Superior temporal gyrus (tissue), 1 donor: ENCODE measurements at regions not wholly inside any gene's neighbourhood (a gene's known extent, or its start where the extent isn't known, plus 50 kb on each side); places are given as distances from the start of the nearest gene placed in this dataset.
"Not testable (repeated sequence)": the region's sequence is repeated elsewhere in the genome, so short reads cannot be mapped to it uniquely, and the experiment has no call there.

Experiments used
- DNase-seq: peaks from one replicate; pipeline ENCODE4 v3.0.0-alpha.2; 2016; ENCODE audit errors: extremely low spot score

DNA sequence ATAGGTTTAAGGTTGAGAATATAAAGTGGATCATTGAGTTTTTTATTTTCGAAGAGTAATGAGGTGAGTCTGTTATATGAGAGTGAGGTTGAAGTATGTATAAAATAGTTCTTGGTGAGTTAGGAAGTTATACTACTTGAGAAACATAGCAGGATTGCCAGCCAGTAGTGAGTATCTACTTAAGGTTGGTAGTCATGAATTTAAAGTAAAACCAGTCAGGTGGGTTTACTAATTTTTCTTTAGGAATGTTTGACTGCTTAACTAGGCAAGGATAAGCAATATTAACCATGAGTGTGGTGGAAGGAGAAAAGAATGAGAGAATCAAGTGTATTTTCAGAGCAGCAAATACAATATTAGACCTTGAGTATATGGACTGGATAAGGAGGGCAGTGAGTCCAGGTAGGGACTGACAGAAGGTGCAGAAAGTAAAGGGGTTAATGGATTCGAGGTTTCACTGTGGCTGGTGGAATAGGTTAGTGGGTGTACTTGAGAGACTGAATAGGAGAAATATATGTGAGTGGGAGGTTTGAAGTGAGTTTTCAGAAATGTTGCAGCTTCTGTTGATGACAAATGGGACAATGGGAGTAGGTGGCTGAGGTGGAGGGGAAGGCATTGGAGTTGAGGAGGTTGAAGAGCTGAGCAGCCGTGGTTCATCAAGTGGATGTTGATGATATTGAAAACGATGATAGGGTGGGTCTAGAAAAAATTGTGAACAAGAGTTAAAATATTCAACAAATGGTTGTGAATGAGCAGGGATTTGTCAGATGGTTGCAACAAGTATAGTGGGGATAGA is 232.5 kb upstream of the ASCC3 start:
- DNase-seq = no peak

GRCh38 chr6:101114703-101115102 is 233.6 kb upstream of the ASCC3 start:
- peak; percentile 85 for DNase-seq

- DNase-seq = no peak
Measured at GRCh38 chr6:101116337-101116736, 235.2 kb upstream of the ASCC3 start.

GRCh38 chr6:101117393-101118135 is 236.4 kb upstream of the ASCC3 start:
- DNase-seq = no peak

- DNase-seq = no peak
Measured at GRCh38 chr6:101118136-101118396, 236.9 kb upstream of the ASCC3 start.

DNA sequence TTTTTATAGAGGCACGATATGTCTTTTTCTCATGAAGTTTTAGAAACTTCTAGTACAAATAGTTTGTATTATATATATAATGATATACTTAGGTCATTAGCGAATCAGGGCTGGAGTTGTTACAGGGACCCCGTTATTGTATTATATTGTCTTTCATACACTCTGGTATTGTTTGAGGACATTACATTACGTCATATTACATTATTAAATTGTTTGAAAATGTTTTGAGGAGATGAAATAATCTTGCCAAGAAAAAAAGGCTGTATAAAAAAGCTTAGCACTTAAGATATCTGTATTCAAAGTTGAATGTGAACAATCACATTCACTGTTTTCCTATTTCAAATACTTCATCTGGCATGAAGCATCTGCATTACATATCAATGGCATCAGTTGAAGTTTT is 239.6 kb upstream of the ASCC3 start:
- DNase-seq = no peak

DNA sequence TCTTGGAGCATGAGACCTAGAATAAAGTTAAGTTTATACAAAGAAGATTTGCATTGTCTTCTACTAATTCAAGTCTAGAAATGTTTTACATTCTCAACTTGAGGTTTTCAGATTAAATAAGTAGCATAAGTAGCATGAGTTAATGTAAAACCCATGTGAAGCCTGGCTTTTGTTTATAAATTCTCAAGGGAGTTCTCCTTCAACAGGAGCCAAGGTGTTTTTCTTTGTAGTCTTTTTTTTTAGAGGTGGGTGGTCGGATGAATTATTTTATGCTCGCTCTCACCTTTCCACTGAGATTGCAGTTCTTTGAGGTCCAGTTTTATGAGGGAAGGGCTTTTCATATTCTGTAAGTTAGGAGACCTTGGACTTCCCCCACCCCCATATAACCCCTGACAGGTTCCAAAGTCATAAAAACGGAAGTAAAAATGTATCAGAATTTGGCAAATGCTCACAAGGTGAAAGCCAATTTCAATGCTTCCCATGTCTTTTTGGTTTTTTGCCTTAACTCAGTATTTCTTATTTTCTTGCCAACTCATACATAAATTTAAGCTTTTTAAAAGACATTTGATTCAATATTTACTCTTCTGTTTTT is 244.3 kb upstream of the ASCC3 start:
- DNase-seq = no peak

DNA sequence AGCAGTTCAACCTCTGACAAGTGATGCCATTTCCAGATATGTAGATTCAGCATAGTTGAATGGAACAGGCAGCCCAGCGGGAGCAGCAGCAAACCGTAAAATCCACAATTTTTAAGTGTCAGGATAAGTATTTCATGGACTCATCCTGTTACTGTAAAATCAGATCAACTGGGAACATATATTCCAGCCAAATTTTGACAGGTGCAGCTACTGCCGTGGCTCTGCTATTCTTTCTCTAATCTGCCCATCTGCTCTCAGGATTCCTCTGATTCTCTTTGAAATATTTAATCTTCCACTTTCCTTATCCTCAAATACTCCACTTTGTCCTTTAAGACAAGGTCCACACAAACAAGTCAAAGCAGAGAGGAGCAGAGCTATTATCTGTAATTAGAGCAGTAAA is 245.4 kb upstream of the ASCC3 start:
- no peak for DNase-seq

DNA sequence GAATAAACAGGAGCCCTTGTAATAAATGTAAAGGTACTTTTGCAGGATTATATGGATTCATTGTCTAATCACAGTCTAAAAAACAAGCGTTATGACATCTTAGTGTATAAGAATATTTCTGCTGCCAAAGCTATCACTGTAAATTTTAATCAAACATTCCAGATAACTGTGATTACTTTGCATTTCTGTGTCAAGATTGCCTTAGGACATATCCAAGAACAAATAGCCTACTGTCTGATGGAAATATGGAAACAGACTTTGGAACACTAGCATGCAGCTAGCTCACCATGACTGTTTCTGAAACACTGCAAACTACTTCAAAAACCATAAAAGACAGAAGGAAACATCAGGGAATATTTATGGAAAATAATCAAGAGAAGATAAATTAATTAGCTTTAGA is 248.7 kb upstream of the ASCC3 start:
- DNase-seq = no peak

DNA sequence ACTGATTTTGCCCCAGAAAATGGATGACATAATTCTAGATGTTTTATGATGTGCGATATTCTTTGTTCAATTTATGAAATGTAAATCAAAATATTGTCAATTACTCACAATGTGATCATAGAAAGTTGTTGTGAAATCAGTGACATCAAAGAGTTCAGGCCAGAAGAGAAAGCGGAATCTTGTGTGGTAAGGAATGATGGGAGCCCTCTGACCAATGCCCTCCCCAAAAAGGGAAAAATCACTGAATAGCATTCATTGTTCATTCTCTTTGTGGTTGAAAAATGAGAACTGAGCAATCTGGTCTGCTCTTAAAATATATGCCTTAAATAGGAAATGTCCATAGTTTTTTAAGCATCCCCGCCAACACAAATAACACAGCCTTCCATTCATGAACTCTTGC is 247.1 kb upstream of the GRIK2 start:
- no peak for DNase-seq

GRCh38 chr6:101150226-101150625 is 243.3 kb upstream of the GRIK2 start:
- no peak for DNase-seq

GRCh38 chr6:101157638-101158037 is 235.9 kb upstream of the GRIK2 start:
- not testable (repeated sequence) for DNase-seq

DNA sequence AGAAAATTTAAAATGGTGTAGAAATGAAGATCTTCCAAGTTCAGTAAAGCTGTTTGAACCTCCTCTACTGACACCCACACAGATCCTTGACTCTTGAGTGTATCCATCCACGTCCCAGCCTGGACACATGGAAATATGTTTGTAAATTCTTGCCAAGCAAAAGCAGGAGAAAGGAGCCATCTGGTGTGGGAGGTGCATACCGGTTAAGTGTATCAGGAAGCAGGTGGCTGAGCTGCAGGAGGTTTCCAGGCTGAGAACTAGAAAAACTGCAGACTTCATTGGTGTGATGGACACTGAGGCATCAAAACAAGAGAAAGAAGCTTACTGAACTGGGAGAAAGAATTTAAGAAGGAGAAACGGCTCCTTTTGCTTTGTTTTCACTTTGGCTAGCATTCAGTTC is 229.9 kb upstream of the GRIK2 start:
- no peak for DNase-seq

DNA sequence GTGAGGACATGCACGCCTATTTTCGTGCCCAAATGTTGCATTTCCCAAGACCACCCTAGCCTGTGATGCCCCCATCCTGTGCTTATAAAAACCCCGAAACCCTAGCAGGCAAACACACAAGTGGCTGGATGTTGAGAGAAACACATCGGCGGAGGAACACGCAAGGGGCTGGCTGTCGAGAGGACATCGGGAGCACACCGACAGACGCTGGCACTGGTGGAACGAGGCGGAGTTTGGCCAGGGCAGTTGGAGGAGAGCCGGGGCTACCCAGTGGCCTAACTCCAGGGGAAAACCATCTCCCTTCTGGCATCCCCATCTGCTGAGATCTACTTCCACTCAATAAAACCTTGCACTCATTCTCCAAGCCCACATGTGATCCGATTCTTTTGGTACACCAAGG is 225.9 kb upstream of the GRIK2 start:
- no peak for DNase-seq

- not testable (repeated sequence) for DNase-seq
Measured at GRCh38 chr6:101171049-101171448, 222.5 kb upstream of the GRIK2 start.

DNA sequence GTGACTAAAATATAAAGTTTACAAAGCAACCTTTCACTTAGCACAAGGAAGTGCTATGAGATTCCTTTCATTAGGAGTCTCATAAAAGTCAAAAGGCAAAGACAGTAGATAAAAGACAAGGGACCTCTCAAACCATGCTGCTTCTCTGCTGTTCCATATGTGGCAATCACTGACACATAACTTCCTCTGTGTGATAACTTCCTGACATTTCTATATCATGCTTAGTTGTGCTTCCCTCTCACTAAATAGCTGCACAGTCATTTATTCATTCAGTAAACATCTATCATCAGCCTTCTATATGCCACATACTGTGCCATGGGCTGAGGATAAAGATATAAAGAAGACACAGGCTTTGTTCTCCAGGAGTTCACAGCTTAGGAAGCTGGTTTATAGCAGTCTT is 214.8 kb upstream of the GRIK2 start:
- no peak for DNase-seq

DNA sequence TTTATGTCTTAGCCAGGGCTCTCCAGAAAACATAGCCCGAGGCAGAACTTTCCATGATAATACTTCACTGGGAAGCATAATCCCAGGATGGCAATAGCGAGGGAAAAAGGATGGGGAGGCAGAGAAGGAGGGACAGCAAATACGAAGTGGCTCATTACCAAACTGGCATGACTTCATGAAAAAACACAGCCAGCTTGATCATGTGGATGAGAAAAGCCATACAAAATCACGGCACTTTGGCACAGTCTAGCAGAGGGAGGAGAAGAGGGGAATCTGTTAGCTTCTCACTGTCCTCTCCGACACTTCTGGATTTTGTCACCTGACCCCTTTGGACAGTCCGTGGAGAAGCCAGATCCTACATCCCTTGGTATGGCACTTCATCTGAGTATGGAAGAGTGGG is 212.5 kb upstream of the GRIK2 start:
- DNase-seq = no peak

DNA sequence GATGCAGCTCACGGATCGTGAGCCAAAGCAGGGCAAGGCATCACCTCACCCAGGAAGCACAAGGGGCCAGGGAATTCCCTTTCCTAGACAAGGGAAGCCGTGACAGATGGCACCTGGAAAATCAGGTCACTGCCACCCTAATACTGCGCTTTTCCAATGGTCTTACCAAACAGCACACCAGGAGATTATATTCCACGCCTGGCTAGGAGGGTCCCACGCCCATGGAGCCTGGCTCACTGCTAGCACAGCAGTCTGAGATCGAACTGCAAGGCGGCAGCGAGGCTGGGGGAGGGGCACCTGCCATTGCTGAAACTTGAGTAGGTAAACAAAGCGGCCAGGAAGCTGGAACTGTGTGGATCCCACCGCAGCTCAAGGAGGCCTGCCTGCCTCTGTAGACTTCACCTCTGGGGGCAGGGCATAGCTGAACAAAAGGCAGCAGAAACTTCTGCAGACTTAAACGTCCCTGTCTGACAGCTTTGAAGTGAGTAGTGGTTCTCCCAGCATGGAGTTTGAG is 205.2 kb upstream of the GRIK2 start:
- not testable (repeated sequence) for DNase-seq

- no peak for DNase-seq
Measured at GRCh38 chr6:101195588-101195987, 197.9 kb upstream of the GRIK2 start.

- DNase-seq = no peak
Measured at GRCh38 chr6:101199441-101199840, 194.1 kb upstream of the GRIK2 start.

GRCh38 chr6:101202867-101203374 is 190.6 kb upstream of the GRIK2 start:
- no peak for DNase-seq

GRCh38 chr6:101203664-101204063 is 189.8 kb upstream of the GRIK2 start:
- no peak for DNase-seq

DNA sequence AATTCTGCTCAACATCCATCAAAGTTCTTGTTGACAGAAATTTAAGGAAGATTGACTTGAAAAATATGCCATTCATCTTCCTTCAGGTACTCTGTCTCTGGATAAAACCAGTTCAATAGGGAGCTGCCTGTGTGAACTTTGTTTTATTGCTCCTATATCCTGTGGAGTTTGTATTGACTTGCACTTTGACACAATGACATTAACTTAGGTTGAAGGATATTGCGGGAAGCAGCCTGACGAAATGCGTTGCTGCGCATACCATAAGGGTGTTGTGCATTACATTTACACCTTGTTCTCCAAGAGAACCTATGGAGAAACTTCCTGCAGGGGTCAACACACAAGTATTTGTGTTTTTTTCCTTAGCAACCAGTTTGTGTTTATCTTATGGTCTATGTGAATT is 185.4 kb upstream of the GRIK2 start:
- DNase-seq = no peak
